ENCODE measurements at regions not wholly inside any gene's neighbourhood (a gene's known extent, or its start where the extent isn't known, plus 50 kb on each side); places are given as distances from the start of the nearest gene placed in this dataset.

GRCh38 chr1:102572637-102573036 is 535.7 kb downstream of the COL11A1 start:
- TF ChIP-seq POLR2A (IDR thresholded peaks at IDR 0.05; ENCODE audit: extremely low read depth, insufficient read length), result no peak
- TF ChIP-seq, protein P1, sequence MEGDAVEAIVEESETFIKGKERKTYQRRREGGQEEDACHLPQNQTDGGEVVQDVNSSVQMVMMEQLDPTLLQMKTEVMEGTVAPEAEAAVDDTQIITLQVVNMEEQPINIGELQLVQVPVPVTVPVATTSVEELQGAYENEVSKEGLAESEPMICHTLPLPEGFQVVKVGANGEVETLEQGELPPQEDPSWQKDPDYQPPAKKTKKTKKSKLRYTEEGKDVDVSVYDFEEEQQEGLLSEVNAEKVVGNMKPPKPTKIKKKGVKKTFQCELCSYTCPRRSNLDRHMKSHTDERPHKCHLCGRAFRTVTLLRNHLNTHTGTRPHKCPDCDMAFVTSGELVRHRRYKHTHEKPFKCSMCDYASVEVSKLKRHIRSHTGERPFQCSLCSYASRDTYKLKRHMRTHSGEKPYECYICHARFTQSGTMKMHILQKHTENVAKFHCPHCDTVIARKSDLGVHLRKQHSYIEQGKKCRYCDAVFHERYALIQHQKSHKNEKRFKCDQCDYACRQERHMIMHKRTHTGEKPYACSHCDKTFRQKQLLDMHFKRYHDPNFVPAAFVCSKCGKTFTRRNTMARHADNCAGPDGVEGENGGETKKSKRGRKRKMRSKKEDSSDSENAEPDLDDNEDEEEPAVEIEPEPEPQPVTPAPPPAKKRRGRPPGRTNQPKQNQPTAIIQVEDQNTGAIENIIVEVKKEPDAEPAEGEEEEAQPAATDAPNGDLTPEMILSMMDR (IDR thresholded peaks at IDR 0.05; ENCODE audit: low read depth, low read length), result no peak

Measured in NB4 (cell line).